Left ventricle myocardium inferior (tissue), 1 donor: ENCODE measurements at regions not wholly inside any gene's neighbourhood (a gene's known extent, or its start where the extent isn't known, plus 50 kb on each side); places are given as distances from the start of the nearest gene placed in this dataset.
A peak's percentile ranks its signal among the peaks of the same experiment; 100 is the strongest.

Experiments used
- DNase-seq: peaks from one replicate; pipeline ENCODE4 v3.0.0-alpha.2; 2020
- H3K27ac ChIP-seq: fragments of 200-600 bp; replicated peaks from 2 replicates; pipeline ENCODE4 v1.8.0; 2021
- H3K27me3 ChIP-seq: fragments of 200-600 bp; 2 replicates; pipeline ENCODE4 v1.8.0; 2021; ENCODE audit warnings: low read depth
- H3K36me3 ChIP-seq: fragments of 200-600 bp; 2 replicates; pipeline ENCODE4 v1.8.0; 2021
- H3K4me1 ChIP-seq: fragments of 200-600 bp; 2 replicates; pipeline ENCODE4 v1.8.0; 2021
- H3K4me3 ChIP-seq: fragments of 200-600 bp; 2 replicates; pipeline ENCODE4 v1.8.0; 2021; ENCODE audit warnings: mild to moderate bottlenecking, moderate library complexity
- H3K9me3 ChIP-seq: fragments of 200-600 bp; replicated peaks from 2 replicates; pipeline ENCODE4 v1.8.0; 2021
- CTCF ChIP-seq: fragments of 200-600 bp; IDR thresholded peaks from 2 replicates; pipeline ENCODE4 v1.8.0; 2021; ENCODE audit warnings: antibody characterized with exemption, mild to moderate bottlenecking, borderline replicate concordance
- intact Hi-C: fragments of 100-400 bp; cut with micrococcal nuclease; formaldehyde crosslinking; loops from one replicate; pipeline ENCODE4 v1.11.0; 2022
- donor health status: DM: no; HTN: yes; CAD: no; lungs with severe emphysema.

DNA sequence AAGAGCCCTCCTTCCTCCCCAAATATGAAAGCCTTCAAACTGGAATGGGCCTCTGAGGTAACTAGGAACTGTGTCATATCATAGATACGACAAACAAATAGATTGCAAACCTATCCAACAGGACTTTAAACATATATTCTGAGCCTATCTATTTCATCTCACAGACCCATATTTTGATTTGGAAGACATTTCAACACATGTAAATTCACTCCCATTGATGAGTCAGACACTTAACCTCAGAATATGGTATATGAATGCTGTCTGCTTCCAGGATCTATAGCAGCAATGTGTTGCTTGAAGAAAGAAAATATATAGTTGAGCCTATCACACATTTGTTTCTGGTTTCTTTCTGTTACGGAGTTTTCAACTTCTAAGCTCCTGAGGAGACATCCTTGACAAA is 221.9 kb upstream of the SAMSN1 start:
- H3K9me3 ChIP-seq = no peaks in the 10 kb centered on the region
- no peak for TF ChIP-seq CTCF
- no peak for DNase-seq
- H3K4me3 ChIP-seq = no peak overlapping the region
- intact Hi-C loops = no loop called here
- H3K36me3 ChIP-seq = no peaks in the 10 kb centered on the region
- no peaks in the 10 kb centered on the region for H3K4me1 ChIP-seq
- no peak overlapping the region for H3K27ac ChIP-seq
- H3K27me3 ChIP-seq = no peaks in the 10 kb centered on the region

- Histone ChIP-seq H3K27me3 (no peaks in the 10 kb centered on the region), H3K4me3 (no peak overlapping the region), H3K9me3 (no peaks in the 10 kb centered on the region), H3K27ac (no peak overlapping the region), H3K4me1 (no peaks in the 10 kb centered on the region), H3K36me3 (no peaks in the 10 kb centered on the region)
- intact Hi-C loops = no loop called here
- TF ChIP-seq CTCF = no peak
- DNase-seq = no peak
These were observed 221.2 kb upstream of the SAMSN1 start for GRCh38 chr21:14767192-14767852.

GRCh38 chr21:14766241-14766640 is 220.1 kb upstream of the SAMSN1 start:
- H3K4me1 ChIP-seq = no peaks in the 10 kb centered on the region
- H3K27ac ChIP-seq = no peak overlapping the region
- H3K36me3 ChIP-seq = no peaks in the 10 kb centered on the region
- H3K4me3 ChIP-seq = no peak overlapping the region
- no peaks in the 10 kb centered on the region for H3K27me3 ChIP-seq
- no peak for DNase-seq
- no peak for TF ChIP-seq CTCF
- intact Hi-C loops = no loop called here
- no peaks in the 10 kb centered on the region for H3K9me3 ChIP-seq

DNA sequence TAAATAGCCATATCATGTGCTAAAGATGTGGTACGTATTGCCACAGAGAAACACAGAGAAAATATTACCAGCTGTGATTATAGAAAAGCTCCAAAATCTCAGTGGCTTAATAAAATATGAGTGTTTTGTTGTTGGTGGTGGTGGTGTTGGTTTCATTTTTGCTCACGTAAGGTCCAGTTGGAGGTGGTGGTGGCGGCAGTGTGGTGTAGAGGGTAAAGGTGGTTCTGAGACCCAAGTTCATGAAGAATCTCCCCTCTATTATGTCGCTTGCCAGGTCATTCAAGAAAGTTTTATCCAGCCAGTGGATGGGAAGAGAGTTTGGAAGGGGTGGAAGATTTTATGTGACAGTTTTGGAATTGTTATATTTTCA is 217.6 kb upstream of the SAMSN1 start:
- peaks cover 9% of the 10 kb centered on the region for H3K9me3 ChIP-seq
- H3K4me1 ChIP-seq = no peaks in the 10 kb centered on the region
- peak overlapping the region; percentile 11 for H3K27ac ChIP-seq
- no peak for DNase-seq
- no peak for TF ChIP-seq CTCF
- H3K36me3 ChIP-seq = no peaks in the 10 kb centered on the region
- no peak overlapping the region for H3K4me3 ChIP-seq
- no peaks in the 10 kb centered on the region for H3K27me3 ChIP-seq
- intact Hi-C loops = no loop called here

DNA sequence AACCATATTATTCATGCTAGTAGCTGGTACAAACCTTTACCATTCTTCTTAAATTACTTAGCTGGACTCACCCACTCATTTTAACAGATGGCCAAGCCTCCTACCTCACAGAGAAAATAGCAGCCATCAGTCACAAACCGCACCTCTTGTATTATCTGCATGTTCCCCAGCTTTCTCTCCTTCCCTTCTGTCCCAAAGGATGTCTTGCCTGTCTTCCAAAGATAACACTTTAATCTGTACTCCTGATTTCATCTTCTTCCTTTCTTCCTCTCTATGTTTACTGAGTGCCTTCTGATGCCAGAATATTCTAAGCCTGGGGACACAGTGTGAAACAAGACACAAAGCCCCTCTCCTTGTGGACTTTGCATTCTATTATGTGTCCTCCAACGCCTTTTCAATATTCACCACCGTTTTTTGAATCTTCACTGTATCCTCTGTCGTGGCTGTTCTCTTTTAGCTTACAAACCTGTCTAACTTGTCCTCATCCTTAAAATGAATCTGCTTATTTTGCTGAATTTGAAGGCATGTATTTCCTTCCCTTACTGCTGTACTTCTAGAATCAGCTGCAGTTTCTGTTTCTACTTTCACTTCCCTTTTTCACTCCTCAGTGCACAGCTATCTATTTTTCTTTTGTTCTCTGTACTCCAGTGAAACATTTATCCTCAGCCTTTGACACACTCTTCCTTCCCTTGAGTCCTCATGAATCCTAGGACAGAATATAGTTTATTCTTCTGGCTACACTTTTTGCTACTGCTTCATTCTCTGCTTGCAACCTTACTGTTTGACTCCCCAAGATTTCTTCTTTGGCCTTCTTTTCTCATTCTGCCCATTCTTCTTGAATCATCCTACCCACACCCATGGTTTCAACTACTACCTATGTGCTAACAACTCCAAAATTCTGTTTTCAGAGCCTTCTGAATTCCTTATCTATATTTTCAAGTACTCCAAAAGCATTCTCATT is 216.9 kb upstream of the SAMSN1 start:
- no peak for TF ChIP-seq CTCF
- Histone ChIP-seq H3K4me1 (no peaks in the 10 kb centered on the region), H3K27ac (peak overlapping the region; percentile 49), H3K4me3 (peak overlapping the region; percentile 25), H3K9me3 (peaks cover 9% of the 10 kb centered on the region), H3K36me3 (no peaks in the 10 kb centered on the region), H3K27me3 (no peaks in the 10 kb centered on the region)
- DNase-seq = no peak
- intact Hi-C loops = no loop called here
